HFF-Myc (cell line): ENCODE measurements at regions not wholly inside any gene's neighbourhood (a gene's known extent, or its start where the extent isn't known, plus 50 kb on each side); places are given as distances from the start of the nearest gene placed in this dataset.
"Not testable (repeated sequence)": the region's sequence is repeated elsewhere in the genome, so short reads cannot be mapped to it uniquely, and the experiment has no call there.

Experiments used
- DNase-seq: peaks from one replicate; pipeline ENCODE4 v3.0.0-alpha.2; 2011; ENCODE audit warnings: low read depth; ENCODE audit errors: extremely low read depth
- H3K4me3 ChIP-seq: replicated peaks from 2 replicates; pipeline ENCODE4 v1.5.1; 2011; ENCODE audit warnings: low read depth, mild to moderate bottlenecking, control low read depth, low read length
- TF ChIP-seq, protein P1 (sequence below): IDR thresholded peaks from 2 replicates; pipeline ENCODE4 v1.5.1; 2012; ENCODE audit warnings: mild to moderate bottlenecking, low read depth, low read length, control low read depth; ENCODE audit errors: missing control alignments

DNA sequence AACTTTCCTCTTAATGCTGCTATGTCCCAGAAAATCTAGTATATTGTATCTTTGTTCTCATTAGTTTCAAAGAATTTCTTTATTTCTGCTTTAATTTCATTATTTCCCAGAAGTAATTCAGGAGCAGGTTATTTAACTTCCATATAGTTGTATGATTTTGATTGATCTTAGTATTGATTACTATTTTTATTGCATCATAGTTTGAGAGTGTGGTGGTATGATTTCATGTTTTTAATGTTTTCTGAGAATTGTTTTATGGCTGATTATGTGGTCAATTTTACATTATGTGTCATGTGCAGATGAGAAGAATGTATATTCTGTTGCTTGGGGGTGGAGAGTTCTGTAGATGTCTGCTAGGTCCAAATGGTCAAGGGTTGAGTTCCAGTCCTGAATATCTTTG lies 425.6 kb upstream of the RORB start:
- DNase-seq: no peak
- TF ChIP-seq, protein P1, sequence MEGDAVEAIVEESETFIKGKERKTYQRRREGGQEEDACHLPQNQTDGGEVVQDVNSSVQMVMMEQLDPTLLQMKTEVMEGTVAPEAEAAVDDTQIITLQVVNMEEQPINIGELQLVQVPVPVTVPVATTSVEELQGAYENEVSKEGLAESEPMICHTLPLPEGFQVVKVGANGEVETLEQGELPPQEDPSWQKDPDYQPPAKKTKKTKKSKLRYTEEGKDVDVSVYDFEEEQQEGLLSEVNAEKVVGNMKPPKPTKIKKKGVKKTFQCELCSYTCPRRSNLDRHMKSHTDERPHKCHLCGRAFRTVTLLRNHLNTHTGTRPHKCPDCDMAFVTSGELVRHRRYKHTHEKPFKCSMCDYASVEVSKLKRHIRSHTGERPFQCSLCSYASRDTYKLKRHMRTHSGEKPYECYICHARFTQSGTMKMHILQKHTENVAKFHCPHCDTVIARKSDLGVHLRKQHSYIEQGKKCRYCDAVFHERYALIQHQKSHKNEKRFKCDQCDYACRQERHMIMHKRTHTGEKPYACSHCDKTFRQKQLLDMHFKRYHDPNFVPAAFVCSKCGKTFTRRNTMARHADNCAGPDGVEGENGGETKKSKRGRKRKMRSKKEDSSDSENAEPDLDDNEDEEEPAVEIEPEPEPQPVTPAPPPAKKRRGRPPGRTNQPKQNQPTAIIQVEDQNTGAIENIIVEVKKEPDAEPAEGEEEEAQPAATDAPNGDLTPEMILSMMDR: no peak
- H3K4me3 ChIP-seq: no peak overlapping the region

DNA sequence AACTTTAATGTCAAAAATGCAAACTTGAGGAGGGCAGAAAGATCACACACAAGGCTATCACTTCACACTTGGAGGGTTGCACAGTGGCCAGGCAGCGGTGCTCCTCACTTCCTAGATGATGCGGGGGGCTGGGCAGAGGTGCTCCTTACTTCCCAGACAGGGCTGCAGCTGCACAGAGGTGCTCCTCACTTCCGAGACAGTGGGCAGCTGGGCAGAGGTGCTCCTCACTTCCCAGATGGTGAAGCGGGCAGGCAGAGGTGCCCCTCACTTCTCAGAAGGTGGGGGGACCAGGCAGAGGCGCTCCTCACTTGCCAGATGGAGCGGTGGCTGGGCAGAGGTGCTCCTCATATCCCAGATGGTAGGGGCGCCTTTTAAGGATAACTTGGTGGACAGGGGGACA lies 423.2 kb upstream of the RORB start:
- no peak for DNase-seq
- TF ChIP-seq, protein P1: no peak
- no peak overlapping the region for H3K4me3 ChIP-seq

DNA sequence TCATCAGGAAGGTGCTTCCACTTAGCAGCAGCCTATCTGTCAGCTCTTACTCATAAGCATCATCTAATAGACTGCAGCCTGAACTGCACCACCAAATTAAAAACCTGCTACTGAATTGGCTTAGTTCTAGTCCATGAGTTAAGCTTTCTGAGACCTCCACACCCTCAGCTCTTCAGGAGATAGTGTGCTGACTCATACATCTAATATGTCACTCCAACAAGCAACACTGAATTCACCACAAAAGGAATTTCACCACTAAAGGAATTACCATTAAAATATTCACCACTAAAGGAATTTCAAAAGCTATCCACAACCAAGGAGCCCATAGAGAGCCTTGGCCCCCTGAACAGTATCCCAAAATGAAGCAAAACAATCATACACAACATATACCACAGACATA lies 418.5 kb upstream of the RORB start:
- H3K4me3 ChIP-seq: no peak overlapping the region
- DNase-seq: no peak
- TF ChIP-seq, protein P1: no peak

DNA sequence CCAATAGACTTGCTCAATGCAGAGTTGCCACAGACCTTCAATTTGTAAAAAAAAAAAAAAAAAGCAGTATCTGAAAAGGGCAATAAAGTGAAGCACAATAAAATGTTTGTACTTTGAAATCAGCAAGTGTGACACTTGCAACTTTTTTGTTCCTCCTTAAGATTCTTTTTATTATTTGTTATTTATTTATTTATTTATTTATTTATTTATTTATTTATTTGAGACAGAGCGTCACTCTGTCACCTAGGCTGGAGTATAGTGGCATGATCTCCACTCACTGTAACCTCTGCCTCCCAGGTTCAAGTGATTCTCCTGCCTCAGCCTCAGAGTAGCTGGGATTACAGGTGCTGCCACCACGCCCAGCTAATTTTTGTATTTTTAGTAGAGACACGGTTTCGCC lies 416.5 kb upstream of the RORB start:
- H3K4me3 ChIP-seq, DNase-seq: not testable (repeated sequence)

DNA sequence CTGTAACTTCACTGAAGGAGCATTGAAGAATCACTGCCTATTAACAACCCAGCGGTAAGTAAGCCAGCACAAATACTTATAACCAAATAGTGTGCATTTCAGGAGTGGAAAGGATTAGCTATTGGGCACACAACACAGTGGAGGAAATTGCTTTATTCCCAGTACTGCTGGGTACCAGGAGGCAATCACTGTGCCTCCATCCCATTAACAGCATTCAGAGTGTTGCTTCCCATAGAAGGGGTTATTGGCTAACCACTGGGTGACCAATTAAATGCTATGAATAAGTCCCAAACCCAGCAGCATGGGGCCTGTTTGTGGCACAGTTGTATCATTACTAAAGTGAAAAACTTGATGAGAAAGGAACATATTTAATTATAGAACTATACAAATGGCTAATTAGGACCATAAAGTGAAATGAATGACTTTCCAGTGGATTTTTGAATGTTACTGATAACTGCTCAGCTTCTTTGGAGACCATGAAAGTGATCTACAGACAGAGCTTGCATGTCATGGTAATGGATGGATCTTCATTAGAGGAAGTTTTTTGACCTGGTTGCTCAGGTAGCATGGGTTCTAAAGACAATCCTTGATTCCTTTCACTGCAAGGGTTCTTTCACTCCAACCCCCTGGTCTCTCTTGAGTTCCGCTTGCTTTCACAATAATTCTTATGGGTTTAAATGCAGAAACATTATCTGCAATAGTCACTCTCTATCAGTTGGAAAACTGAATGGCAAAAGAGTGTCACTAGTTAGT lies 413.3 kb upstream of the RORB start:
- H3K4me3 ChIP-seq: no peak overlapping the region
- TF ChIP-seq, protein P1: no peak
- no peak for DNase-seq

DNA sequence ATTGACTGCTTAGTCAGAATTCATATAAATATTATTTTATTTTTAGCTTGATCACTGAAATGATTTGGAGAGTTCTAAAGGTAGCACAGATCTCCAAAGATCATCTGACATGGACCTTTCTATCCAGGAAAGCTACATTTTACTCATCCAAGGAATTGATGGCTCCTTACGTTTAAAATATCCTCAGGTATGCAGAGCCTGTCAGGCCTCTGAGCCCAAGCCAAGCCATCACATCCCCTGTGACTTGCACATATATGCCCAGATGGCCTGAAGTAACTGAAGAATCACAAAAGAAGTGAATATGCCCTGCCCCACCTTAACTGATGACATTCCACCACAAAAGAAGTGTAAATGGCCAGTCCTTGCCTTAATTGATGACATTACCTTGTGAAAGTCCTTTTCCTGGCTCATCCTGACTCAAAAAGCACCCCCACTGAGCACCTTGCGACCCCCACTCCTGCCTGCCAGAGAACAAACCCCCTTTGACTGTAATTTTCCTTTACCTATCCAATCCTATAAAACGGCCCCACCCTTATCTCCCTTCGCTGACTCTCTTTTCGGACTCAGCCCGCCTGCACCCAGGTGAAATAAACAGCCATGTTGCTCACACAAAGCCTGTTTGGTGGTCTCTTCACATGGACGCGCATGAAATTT lies 411.6 kb upstream of the RORB start:
- not testable (repeated sequence) for DNase-seq, H3K4me3 ChIP-seq

DNA sequence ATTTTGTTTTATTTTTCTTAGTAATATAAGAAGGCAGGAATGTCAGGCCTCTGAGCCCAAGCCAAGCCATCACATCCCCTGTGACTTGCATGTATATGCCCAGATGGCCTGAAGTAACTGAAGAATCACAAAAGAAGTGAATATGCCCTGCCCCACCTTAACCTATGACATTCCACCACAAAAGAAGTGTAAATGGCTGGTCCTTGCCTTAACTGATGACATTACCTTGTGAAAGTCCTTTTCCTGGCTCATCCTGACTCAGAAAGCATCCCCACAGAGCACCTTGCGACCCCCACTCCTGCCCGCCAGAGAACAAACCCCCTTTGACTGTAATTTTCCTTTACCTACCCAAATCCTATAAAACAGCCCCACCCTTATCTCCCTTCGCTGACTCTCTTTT lies 406.2 kb upstream of the RORB start:
- not testable (repeated sequence) for DNase-seq, H3K4me3 ChIP-seq

DNA sequence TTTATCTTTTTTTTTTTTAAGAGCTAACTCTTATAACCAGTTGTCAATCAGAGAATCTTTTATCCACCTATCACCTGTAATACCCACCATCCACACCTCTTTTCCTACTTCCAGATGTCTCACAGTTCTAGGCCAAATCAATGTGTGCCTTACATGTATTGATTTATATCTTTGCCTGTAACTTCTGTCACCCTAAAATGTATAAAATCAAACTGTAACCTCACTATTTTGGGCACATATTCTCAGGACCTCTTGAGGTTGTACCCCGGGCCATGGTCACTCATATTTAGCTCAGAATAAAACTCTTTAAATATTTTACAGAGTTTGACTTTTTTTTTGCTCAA lies 404.7 kb upstream of the RORB start:
- no peak for DNase-seq
- TF ChIP-seq, protein P1: no peak
- no peak overlapping the region for H3K4me3 ChIP-seq

DNA sequence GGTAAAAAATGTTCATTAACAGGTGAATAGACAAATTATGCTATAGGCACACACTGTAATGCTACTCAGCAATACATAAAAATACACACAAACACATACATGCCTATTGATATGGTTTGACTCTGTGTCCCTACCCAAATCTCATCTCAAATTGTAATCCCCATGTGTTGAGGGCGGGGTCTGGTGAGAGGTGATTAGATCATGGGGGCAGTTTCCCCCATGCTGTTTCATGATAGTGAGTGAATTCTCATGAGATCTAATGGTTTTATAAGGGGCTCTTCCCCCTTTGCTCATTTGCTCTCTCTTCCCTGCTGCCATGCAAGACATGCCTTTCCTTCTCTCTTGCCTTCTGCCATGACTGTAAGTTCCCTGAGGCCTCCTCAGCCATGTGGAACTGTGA lies 403.1 kb upstream of the RORB start:
- H3K4me3 ChIP-seq, DNase-seq: not testable (repeated sequence)
